Immature natural killer cell (primary cell): ENCODE measurements at regions not wholly inside any gene's neighbourhood (a gene's known extent, or its start where the extent isn't known, plus 50 kb on each side); places are given as distances from the start of the nearest gene placed in this dataset.
A peak's percentile ranks its signal among the peaks of the same experiment; 100 is the strongest.
"Not testable (repeated sequence)": the region's sequence is repeated elsewhere in the genome, so short reads cannot be mapped to it uniquely, and the experiment has no call there.

Source experiments
- DNase-seq, 3 donors: peaks; one replicate each; pipeline ENCODE4 v3.0.0; 2022; ENCODE audit warnings: mixed read lengths in 1 of 3
- H3K27ac Mint-ChIP-seq, 6 donors: one replicate each; pipeline ENCODE4 v1.8.0; 2020; ENCODE audit warnings: mixed read lengths in 6 of 6, mild to moderate bottlenecking in 5 of 6, inconsistent platforms in 4 of 6, moderate library complexity in 3 of 6
- H3K27me3 Mint-ChIP-seq, 3 donors: one replicate each; pipeline ENCODE4 v1.8.0; 2020 to 2021; ENCODE audit warnings: low read depth in 3 of 3, mild to moderate bottlenecking in 3 of 3, mixed read lengths in 3 of 3, moderate library complexity in 3 of 3, inconsistent platforms in 1 of 3
- H3K36me3 Mint-ChIP-seq, 3 donors: one replicate each; pipeline ENCODE4 v1.8.0; 2020; ENCODE audit warnings: mixed read lengths in 3 of 3, inconsistent platforms in 2 of 3, mild to moderate bottlenecking in 2 of 3
- H3K4me1 Mint-ChIP-seq, 2 donors: one replicate each; pipeline ENCODE4 v1.8.0; 2020; ENCODE audit warnings: inconsistent platforms in 2 of 2, mild to moderate bottlenecking in 2 of 2, mixed read lengths in 2 of 2, moderate library complexity in 1 of 2
- H3K4me3 Mint-ChIP-seq, 5 donors: one replicate each; pipeline ENCODE4 v1.8.0; 2020; ENCODE audit warnings: mild to moderate bottlenecking in 5 of 5, mixed read lengths in 5 of 5, inconsistent platforms in 3 of 5, moderate library complexity in 3 of 5
- H3K9me3 Mint-ChIP-seq, 6 donors: one replicate each; pipeline ENCODE4 v1.8.0; 2020; ENCODE audit warnings: mild to moderate bottlenecking in 6 of 6, mixed read lengths in 6 of 6, inconsistent platforms in 4 of 6, moderate library complexity in 3 of 6

DNA sequence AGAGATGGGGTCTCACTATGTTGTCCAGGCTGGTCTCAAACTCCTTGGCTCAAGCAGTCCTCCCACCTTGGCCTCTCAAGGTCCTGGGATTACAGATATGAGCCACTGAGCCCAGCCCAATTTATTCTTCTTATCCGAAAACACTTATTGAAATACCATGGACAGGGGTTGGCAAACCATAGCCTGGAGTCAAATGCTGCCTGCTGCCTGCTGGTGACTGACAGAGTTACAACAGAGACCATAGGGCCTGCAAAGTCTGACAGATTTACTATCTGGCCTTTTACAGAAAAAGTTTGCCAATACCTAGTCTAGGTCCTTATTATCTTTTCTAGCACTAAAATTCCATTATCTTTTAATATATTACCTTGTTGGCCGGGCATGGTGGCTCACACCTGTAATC, 87.1 kb upstream of the ZNF281 start:
- no peak for DNase-seq
- H3K4me3 Mint-ChIP-seq: no peak overlapping the region
- H3K36me3 Mint-ChIP-seq: no peaks in the 10 kb centered on the region
- no peak overlapping the region for H3K27ac Mint-ChIP-seq
- peaks cover 0 to 1% (median 0%) of the 10 kb centered on the region in 6 donors for H3K9me3 Mint-ChIP-seq
- H3K4me1 Mint-ChIP-seq: no peaks in the 10 kb centered on the region
- H3K27me3 Mint-ChIP-seq: peaks cover 1 to 8% (median 1%) of the 10 kb centered on the region in 3 donors

DNA sequence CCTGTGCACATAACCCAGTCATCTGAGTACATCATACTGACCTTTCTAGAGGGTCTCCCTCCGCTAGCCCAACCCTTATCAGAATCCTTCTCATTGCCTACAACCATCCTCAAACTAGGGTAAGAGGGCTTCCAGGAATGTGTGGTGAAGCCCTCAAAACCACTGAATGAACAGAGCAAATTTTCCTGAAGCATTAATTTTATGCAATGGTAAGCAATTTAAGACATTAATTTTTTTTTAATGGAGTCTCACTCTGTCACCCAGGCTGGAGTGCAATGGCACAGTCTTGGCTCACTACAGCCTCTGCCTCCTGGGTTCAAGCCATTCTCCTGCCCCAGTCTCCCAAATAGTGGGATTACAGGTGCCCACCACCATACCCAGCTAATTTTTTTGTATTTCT, 86.1 kb upstream of the ZNF281 start:
- Mint-ChIP-seq H3K4me3 (no peak overlapping the region), H3K36me3 (no peaks in the 10 kb centered on the region), H3K4me1 (no peaks in the 10 kb centered on the region), H3K9me3 (peaks cover 0 to 1% (median 0%) of the 10 kb centered on the region in 6 donors), H3K27ac (no peak overlapping the region), H3K27me3 (peaks cover 1 to 8% (median 1%) of the 10 kb centered on the region in 3 donors)
- DNase-seq: no peak

DNA sequence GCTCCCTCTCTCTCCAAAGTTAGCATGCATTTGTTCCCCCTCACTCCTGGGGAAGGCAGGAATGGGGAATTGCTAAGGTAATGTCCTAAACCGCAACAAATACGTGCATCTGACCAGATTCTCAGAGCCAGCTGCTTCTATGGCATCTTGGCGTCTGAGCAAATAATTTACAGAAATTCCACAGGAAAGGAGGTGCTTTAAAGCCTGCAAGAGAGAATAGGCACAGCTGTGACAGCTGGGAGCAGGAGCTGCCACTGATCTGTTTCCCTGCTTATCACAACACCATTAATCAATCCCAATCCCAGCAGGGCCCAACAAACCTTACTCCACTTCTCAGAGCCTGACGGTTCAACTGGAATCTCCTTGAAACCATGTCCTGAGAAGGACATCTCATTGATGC, 83.5 kb upstream of the ZNF281 start:
- Mint-ChIP-seq H3K9me3 (no peaks in the 10 kb centered on the region), H3K4me1 (no peaks in the 10 kb centered on the region), H3K27me3 (peaks cover 0 to 1% (median 1%) of the 10 kb centered on the region in 3 donors), H3K4me3 (no peak overlapping the region), H3K36me3 (no peaks in the 10 kb centered on the region), H3K27ac (no peak overlapping the region)
- DNase-seq: no peak

DNA sequence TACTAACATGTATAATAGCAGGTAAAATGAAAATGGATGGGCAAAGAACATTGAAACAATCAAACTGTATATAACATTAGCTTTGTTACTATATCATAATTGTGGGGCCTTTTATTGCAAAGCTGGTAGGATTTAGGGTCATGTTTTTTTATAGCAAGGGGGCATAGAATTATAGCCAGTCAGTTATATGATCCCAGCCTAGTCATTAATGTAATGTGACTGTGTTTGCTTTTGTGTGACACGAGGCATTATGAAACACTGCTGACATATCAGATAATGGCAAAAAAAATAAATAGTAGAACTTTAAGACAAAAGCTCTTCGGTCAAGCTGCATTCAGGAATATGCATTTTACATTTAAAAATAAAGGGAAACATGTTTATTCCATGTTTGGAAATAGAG, 81.3 kb upstream of the ZNF281 start:
- Mint-ChIP-seq H3K36me3 (no peaks in the 10 kb centered on the region), H3K9me3 (no peaks in the 10 kb centered on the region), H3K4me3 (no peak overlapping the region), H3K27ac (no peak overlapping the region), H3K4me1 (no peaks in the 10 kb centered on the region), H3K27me3 (peaks cover 0 to 4% (median 4%) of the 10 kb centered on the region in 3 donors)
- DNase-seq: no peak

DNA sequence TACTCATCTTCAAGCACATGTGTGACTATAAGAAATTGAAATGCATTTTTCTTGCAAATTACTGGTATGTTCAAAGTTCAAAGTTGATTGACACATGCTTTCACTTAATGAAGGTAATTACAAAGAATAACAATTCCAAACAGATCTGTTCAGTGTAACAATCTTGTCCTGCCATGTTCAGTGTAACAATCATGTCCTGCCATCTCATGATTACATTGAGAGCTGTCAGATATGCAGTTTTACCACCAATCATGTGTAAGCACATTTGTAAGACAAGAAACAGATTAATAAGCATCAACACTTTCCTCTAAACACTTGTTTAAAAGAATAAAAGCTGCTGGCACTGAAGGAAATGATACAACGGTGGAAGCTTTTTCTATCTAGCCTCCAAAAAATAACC, 80.3 kb upstream of the ZNF281 start:
- H3K4me3 Mint-ChIP-seq: no peak overlapping the region
- H3K4me1 Mint-ChIP-seq: no peaks in the 10 kb centered on the region
- no peak for DNase-seq
- H3K27ac Mint-ChIP-seq: no peak overlapping the region
- no peaks in the 10 kb centered on the region for H3K9me3 Mint-ChIP-seq
- H3K27me3 Mint-ChIP-seq: peaks cover 0 to 4% (median 3%) of the 10 kb centered on the region in 3 donors
- no peaks in the 10 kb centered on the region for H3K36me3 Mint-ChIP-seq

DNA sequence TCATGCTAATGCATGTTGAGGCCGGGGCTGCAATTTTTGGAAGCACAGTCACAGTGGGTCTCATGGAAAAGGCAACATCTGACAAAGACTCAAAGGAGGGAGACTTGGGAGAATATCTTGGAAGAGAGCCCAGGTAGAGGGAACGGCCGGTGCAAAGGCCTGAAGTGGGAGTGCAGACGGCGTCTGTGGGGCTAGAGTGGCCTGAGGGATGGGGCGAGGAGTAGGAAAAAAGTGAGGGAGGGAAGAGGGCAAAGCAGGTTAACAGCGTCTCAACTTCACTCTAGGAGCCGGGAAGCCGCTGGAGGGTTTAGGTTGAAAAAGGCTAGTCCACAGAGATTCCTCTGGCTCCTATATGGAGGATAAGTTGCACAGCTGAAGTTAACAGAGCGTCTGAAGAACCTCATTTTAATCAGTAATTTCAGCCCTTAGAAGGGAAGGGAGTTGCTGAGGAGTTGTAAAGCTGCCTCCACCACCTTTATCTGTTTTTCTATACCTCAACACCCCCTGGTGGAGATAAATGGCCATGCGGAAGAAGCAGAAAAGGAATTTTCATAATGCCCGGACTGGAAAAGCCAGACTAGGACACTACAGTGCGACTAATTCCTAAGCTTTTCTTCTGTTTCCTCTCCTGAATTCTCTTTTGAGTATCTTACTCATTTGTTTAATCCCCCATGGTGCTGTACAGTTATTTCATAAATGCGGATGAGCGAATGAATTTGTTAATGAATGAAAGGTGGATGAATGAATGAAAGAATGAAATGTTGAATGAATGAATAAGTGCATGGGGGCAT, 78.7 kb upstream of the ZNF281 start:
- H3K27ac Mint-ChIP-seq: peak overlapping the region in 1 of 6 donors; percentile 6
- no peaks in the 10 kb centered on the region for H3K4me1 Mint-ChIP-seq
- no peak overlapping the region for H3K4me3 Mint-ChIP-seq
- H3K27me3 Mint-ChIP-seq: peaks cover 2 to 5% (median 3%) of the 10 kb centered on the region in 3 donors
- DNase-seq: peak; percentile 17 to 46 (median 17)
- H3K9me3 Mint-ChIP-seq: no peaks in the 10 kb centered on the region
- no peaks in the 10 kb centered on the region for H3K36me3 Mint-ChIP-seq

DNA sequence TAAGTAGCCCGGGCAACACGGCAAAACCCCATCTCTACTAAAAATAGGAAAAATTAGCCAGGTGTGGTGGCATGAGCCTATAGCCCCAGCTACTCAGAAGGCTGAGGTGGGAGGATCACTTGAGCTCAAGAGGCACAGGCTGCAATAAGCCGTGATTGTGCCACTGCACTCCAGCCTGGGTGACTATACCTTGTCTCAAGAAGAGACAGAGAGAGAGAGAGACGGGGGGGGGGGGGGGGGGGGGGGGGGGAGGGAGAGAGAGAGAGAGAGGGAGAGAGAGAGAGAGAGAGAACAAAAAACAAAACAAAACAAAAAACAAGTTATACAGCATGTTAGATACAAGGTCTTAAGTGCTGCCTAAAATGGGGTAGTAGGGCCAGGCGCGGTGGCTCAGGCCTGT, 77.8 kb upstream of the ZNF281 start:
- no peaks in the 10 kb centered on the region for H3K36me3 Mint-ChIP-seq
- no peak overlapping the region for H3K4me3 Mint-ChIP-seq
- peaks cover 2 to 5% (median 3%) of the 10 kb centered on the region in 3 donors for H3K27me3 Mint-ChIP-seq

DNA sequence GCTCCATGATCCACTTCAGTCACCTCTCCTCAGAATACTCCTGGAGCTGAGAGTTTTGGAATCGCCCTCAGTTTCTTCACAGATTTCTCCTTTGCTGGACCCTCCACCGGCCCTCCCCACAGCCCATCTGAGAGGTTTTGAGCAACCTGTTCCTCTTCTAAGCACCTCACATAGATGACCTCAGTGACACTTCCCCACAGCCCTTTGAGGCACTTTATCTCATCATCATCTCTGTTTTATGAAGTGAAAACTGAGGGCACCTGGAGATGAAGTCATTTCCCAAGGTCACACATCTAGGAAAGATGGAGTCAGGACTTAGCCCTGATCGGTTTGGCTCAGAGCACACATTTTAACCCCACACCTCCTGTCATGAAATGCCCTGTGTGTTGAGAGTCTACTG, 76.8 kb upstream of the ZNF281 start:
- no peak for DNase-seq
- no peak overlapping the region for H3K27ac Mint-ChIP-seq
- no peak overlapping the region for H3K4me3 Mint-ChIP-seq
- H3K9me3 Mint-ChIP-seq: no peaks in the 10 kb centered on the region
- no peaks in the 10 kb centered on the region for H3K36me3 Mint-ChIP-seq
- peaks cover 2 to 5% (median 3%) of the 10 kb centered on the region in 3 donors for H3K27me3 Mint-ChIP-seq
- no peaks in the 10 kb centered on the region for H3K4me1 Mint-ChIP-seq

More for the DNA sequence above, 77.8 kb upstream of the ZNF281 start:
- no peak overlapping the region for H3K27ac Mint-ChIP-seq
- no peaks in the 10 kb centered on the region for H3K9me3 Mint-ChIP-seq
- DNase-seq: no peak
- no peaks in the 10 kb centered on the region for H3K4me1 Mint-ChIP-seq

DNA sequence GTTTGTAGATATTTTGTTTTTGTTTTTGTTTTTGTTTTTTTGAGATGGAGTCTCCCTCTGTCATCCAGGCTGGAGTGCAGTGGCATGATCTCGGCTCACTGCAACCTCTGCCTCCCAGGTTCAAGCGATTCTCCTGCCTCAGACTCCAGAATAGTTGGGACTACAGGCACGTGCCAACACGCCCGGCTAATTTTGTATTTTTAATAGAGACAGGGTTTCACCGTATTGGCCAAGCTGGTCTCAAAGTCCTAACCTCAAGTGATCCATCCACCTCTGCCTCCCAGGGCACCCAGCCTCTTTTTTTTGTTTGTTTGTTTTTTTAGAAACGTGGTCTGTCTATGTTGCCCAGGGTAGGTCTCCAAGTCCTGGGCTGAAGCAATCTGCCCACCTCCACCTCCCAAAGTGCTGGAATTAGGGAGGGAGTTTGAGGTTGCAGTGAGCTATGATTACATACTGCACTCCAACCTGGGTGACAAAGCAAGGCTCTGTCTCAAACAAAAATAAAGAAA, 74.7 kb upstream of the ZNF281 start:
- not testable (repeated sequence) for DNase-seq, H3K36me3 Mint-ChIP-seq, H3K4me3 Mint-ChIP-seq, H3K27ac Mint-ChIP-seq, H3K4me1 Mint-ChIP-seq, H3K27me3 Mint-ChIP-seq, H3K9me3 Mint-ChIP-seq

DNA sequence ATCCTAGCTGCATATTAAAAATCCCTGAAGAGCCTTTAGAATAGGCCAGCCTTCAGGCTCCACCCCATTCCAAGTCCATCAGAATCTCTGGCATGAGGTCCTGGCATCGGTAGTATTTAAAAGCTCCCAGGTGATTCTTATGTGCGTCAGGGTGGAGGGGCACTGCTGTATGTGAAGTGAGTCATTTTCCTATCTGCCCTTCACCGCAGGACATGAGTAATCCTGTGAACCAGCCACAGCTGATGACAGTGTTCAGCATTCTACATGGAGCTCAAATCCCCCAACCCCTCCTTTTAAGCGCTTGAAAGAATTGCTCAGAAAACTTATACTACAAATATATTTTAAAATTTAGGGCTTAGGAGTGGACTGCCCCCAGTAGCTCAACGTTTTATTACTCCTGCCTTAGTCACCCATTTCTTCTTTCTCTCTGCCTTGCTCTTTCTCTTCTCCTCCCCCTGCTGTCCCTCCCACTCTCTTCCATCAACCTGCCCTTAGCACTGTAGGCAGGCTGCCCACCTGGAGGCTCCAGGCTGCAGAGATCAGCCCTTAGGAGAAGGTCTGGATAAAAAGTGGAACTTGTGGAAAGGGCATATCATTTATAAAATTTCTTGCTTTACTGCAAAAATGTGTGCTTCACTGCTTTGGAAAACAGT, 73.8 kb upstream of the ZNF281 start:
- Mint-ChIP-seq H3K36me3 (no peaks in the 10 kb centered on the region), H3K4me3 (no peak overlapping the region), H3K4me1 (no peaks in the 10 kb centered on the region), H3K9me3 (no peaks in the 10 kb centered on the region), H3K27ac (no peak overlapping the region), H3K27me3 (peaks cover 3 to 8% (median 5%) of the 10 kb centered on the region in 3 donors)
- DNase-seq: no peak

DNA sequence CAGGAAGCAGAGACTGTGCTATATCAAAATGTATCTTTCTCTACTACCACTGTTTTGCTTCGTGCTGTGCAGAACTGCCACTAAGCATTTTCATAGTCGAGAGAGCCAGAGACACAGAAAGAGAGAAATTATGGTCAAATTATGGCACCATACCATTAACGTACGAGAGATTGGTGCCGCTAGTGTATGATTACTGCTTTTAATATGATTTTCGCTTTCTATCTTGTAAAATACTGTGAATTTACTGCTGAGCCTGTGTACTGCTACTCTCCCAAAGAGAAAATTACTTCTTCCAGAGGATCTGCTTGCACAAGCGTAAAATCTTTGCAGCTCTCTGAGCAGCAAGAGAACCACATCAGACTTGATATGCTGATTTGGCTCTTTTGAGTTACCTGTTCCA, 71.1 kb upstream of the ZNF281 start:
- H3K4me1 Mint-ChIP-seq: no peaks in the 10 kb centered on the region
- no peaks in the 10 kb centered on the region for H3K9me3 Mint-ChIP-seq
- no peak overlapping the region for H3K27ac Mint-ChIP-seq
- no peak for DNase-seq
- peaks cover 4 to 8% (median 5%) of the 10 kb centered on the region in 3 donors for H3K27me3 Mint-ChIP-seq
- no peak overlapping the region for H3K4me3 Mint-ChIP-seq
- H3K36me3 Mint-ChIP-seq: no peaks in the 10 kb centered on the region

DNA sequence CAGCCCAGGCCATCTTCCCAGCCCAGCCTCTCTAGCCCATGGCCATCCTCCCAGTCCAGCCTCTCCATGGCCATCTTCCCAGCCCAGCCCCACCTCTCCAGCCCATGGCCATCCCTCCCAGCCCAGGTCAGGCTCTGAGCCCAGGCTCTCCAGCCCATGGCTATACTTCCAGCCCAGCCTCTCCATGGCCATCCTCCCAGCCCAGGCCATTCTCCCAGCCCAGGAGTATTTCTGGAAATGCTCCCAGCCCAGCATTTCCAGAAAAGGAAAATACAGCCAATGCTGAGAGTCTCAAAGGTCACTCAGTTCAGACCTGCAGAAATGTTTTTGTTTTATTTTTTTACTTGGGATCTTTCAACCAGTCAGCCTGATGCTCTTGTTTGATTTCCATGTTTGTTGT, 70.0 kb upstream of the ZNF281 start:
- DNase-seq: no peak
- Mint-ChIP-seq H3K36me3 (no peaks in the 10 kb centered on the region), H3K27me3 (peaks cover 4 to 10% (median 5%) of the 10 kb centered on the region in 3 donors), H3K4me3 (no peak overlapping the region), H3K27ac (no peak overlapping the region), H3K9me3 (no peaks in the 10 kb centered on the region), H3K4me1 (no peaks in the 10 kb centered on the region)

DNA sequence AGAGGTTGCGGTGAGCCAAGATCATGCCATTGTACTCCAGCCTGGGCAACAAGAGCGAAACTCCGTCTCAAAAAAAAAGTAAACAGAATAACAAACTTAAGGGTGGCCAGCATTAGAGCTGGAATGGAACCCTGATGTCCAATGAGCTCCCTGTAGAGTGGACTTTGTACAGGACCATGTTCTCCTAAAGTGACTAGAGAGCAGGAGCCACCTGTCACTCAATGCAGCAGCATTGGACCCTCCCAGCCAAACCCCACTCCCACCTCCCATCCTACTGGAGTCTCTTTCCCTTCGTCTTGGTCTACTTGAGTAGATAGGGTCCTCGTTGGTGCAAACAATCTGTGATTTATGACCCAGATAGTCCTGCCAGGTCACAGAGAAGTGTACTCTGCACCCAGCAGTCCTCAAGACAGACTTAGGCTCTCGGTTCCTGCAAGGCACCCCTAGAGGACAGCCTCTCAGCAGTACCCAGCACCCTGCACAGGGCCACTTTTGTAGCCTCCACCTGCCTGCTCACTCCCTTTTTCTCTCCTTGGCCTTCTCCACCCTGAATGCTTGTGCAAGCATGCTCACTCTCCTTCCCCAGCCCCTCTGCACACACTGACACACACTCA, 69.2 kb upstream of the ZNF281 start:
- no peak for DNase-seq
- Mint-ChIP-seq H3K27ac (no peak overlapping the region), H3K27me3 (peaks cover 4 to 10% (median 5%) of the 10 kb centered on the region in 3 donors), H3K36me3 (no peaks in the 10 kb centered on the region), H3K4me1 (no peaks in the 10 kb centered on the region), H3K9me3 (no peaks in the 10 kb centered on the region), H3K4me3 (no peak overlapping the region)

DNA sequence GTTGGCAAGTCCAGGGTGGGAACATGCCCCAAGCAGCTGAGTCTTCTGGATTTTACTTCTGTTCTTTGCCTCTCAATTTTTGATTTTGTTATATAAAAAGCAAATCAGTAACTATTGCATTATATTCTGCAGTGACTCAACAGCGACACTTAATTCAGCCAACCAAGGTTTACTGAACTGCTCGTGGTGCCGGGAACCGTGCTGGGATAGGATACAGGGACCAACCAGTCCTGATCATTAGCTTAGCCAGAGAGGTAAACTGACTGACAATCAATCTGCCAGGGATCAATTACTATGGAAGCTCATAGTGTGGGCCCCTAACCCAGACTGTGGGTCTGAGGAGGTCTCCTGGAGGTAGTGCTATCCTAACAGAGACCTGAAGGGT, 68.4 kb upstream of the ZNF281 start:
- Mint-ChIP-seq H3K27me3 (peaks cover 3 to 9% (median 4%) of the 10 kb centered on the region in 3 donors), H3K36me3 (no peaks in the 10 kb centered on the region), H3K4me1 (no peaks in the 10 kb centered on the region), H3K4me3 (no peak overlapping the region), H3K9me3 (no peaks in the 10 kb centered on the region), H3K27ac (no peak overlapping the region)
- no peak for DNase-seq
